PC-3 (cell line): ENCODE measurements at regions not wholly inside any gene's neighbourhood (a gene's known extent, or its start where the extent isn't known, plus 50 kb on each side); places are given as distances from the start of the nearest gene placed in this dataset.

Experiments
- CTCF ChIP-seq: fragments of 300-600 bp; sonication (generic); conservative IDR thresholded peaks from 2 replicates; pipeline ENCODE4 v1.5.1; 2017; ENCODE audit warnings: antibody characterized with exemption, low read depth, mild to moderate bottlenecking, low read length
- EZH2 ChIP-seq: fragments of 300-600 bp; sonication (generic); IDR thresholded peaks from one replicate; pipeline ENCODE4 v1.6.1; 2017; ENCODE audit warnings: antibody characterized with exemption, mild to moderate bottlenecking, low read length; ENCODE audit not compliant: unreplicated experiment

DNA sequence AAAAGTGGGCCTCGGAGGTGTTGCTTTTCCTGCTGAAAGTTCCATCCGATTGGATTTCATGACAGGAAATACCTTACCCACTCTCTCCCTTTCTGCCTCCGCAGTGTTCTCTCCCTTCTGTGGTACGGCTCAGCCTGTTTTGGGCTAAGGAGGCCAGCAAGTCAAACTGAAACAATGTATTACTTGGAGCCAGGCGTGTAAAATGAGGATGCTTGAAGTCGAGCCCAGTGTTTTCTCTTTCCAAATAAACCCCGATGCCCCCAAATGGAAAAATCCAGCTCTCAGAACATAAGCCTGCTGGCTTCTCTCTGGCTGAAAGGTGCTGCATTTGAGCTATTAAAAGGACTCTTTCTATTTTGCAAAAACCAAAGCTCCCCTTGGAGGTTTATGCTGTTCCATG is 124.7 kb downstream of the ZNF664 start:
- TF ChIP-seq EZH2 (no peak), CTCF (no peak)
